Body of pancreas (tissue), 4 donors: ENCODE measurements at regions not wholly inside any gene's neighbourhood (a gene's known extent, or its start where the extent isn't known, plus 50 kb on each side); places are given as distances from the start of the nearest gene placed in this dataset.

Experiments used
- POLR2A ChIP-seq, 3 donors: fragments of 450-650 bp; IDR thresholded peaks; one replicate each; pipeline ENCODE4 v1.6.1; 2016; ENCODE audit warnings: antibody characterized with exemption in 3 of 3, mild to moderate bottlenecking in 2 of 3
- TF ChIP-seq, protein P1 (sequence below), 7 experiments: fragments of 450-650 bp in 4 of 7; fragments of 200-600 bp in 3 of 7; sonication (generic) in 3 of 7; IDR thresholded peaks; one replicate each; pipeline ENCODE4 v1.5.1; 2016 to 2019; ENCODE audit warnings: antibody characterized with exemption in 7 of 7

DNA sequence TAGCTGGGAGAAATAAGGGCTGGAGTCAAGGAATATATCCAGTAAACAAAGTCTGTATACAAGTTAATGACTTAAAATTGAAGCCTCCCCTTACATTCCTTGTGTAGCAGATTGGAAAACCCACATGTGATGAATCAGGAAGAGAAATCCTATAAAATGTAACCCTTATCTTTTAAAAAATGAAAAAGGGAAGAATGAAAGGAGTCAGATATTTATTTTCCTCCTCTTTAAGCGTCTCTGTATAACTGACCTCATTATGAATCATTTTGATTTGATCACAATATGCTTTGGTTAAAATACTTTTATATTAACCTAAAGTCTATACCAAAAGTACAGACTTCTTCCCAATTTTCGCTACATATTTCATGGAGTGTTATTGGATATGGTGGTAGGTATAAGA, 316.3 kb upstream of the STAC start:
- TF ChIP-seq, protein P1, sequence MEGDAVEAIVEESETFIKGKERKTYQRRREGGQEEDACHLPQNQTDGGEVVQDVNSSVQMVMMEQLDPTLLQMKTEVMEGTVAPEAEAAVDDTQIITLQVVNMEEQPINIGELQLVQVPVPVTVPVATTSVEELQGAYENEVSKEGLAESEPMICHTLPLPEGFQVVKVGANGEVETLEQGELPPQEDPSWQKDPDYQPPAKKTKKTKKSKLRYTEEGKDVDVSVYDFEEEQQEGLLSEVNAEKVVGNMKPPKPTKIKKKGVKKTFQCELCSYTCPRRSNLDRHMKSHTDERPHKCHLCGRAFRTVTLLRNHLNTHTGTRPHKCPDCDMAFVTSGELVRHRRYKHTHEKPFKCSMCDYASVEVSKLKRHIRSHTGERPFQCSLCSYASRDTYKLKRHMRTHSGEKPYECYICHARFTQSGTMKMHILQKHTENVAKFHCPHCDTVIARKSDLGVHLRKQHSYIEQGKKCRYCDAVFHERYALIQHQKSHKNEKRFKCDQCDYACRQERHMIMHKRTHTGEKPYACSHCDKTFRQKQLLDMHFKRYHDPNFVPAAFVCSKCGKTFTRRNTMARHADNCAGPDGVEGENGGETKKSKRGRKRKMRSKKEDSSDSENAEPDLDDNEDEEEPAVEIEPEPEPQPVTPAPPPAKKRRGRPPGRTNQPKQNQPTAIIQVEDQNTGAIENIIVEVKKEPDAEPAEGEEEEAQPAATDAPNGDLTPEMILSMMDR (IDR thresholded peaks at IDR 0.05), result no peak
- no peak for TF ChIP-seq POLR2A (IDR thresholded peaks at IDR 0.05)
